NB4 (cell line): ENCODE measurements at regions not wholly inside any gene's neighbourhood (a gene's known extent, or its start where the extent isn't known, plus 50 kb on each side); places are given as distances from the start of the nearest gene placed in this dataset.

ENCODE experiments used
- CTCF ChIP-seq: IDR thresholded peaks from one replicate; pipeline ENCODE4 v1.5.1; 2012; ENCODE audit warnings: low read depth, low read length
- MAX ChIP-seq: IDR thresholded peaks from 2 replicates; pipeline ENCODE4 v1.6.1; 2011; ENCODE audit warnings: low read depth, low read length
- MYC ChIP-seq: IDR thresholded peaks from 2 replicates; pipeline ENCODE4 v1.6.1; 2011; ENCODE audit warnings: low read depth, low read length

- TF ChIP-seq MYC (no peak), MAX (no peak), CTCF (no peak)
Observed at GRCh38 chr3:16104156-16104555, 70.3 kb upstream of the GALNT15 start.
